ENCODE measurements at regions not wholly inside any gene's neighbourhood (a gene's known extent, or its start where the extent isn't known, plus 50 kb on each side); places are given as distances from the start of the nearest gene placed in this dataset.

DNA sequence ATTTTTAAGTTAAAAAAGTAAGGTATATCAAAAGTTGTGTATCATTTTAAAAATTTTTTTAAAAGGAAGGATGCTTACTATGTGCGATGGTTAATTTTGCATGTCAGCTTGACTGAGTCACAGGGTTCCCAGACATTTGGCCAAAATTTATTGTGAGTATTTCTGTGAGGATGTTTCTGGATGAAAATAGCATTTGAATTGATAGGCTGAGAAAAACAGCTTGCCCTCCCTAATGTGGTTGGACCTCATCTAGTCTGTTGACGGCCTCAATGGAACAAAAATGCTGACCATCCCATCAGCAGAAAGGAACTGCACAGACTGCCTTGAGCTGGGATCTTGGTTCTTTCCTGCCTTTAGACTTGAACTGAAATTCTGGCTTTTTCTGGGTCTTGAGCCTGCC, 724.5 kb downstream of the NCAM2 start:
- no peak for DNase-seq (ENCODE audit: low read depth)

- DNase-seq (ENCODE audit: low read depth) = no peak
Observed at GRCh38 chr21:21730512-21730911, 732.3 kb downstream of the NCAM2 start.

- no peak for DNase-seq (ENCODE audit: low read depth)
Observed at GRCh38 chr21:21731626-21732025, 733.4 kb downstream of the NCAM2 start.

GRCh38 chr21:21734088-21734487, 735.9 kb downstream of the NCAM2 start:
- DNase-seq (ENCODE audit: low read depth) = no peak

DNA sequence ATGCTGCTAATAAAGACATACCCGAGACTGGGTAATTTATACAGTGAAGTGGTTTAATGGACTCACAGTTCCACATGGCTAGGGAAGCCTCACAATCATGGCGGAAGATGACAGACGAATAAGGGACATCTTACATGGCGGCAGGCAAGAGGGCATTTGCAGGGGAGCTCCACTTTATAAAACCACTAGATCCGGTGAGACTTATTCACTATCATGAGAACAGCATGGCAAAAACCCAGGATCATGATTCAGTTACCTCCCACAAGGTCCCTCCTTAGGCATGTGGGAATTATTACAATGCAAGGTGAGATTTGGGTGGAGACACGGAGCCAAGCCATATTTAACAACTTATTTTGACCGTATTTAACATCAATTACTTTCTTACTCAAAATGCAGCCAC, 739.0 kb downstream of the NCAM2 start:
- no peak for DNase-seq (ENCODE audit: low read depth)

GRCh38 chr21:21740207-21740606, 742.0 kb downstream of the NCAM2 start:
- no peak for DNase-seq (ENCODE audit: low read depth)

GRCh38 chr21:21750124-21750825, 752.1 kb downstream of the NCAM2 start:
- DNase-seq (ENCODE audit: low read depth) = no peak

GRCh38 chr21:21751286-21751685, 753.1 kb downstream of the NCAM2 start:
- DNase-seq (ENCODE audit: low read depth) = no peak

DNA sequence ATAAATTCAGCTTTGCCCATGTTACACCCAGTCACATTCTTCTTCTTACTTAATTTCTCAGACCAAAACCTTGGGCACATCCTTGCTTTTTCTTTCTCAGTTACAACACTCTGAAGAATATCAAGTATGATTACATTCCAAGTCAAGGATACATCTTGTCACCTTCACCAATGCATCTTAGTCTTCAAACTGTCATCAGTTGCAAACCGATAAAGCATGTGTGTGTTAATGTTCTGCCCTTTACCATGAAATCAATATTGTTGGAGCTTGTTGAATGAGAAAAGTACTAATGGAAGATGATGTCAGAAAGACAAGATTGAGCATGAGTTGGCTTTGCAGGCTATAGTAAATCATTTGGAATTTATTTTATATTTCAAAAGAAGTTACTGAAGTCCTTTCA, 764.6 kb downstream of the NCAM2 start:
- DNase-seq (ENCODE audit: low read depth) = no peak

GRCh38 chr21:21764281-21764680, 766.1 kb downstream of the NCAM2 start:
- DNase-seq (ENCODE audit: low read depth) = no peak

DNA sequence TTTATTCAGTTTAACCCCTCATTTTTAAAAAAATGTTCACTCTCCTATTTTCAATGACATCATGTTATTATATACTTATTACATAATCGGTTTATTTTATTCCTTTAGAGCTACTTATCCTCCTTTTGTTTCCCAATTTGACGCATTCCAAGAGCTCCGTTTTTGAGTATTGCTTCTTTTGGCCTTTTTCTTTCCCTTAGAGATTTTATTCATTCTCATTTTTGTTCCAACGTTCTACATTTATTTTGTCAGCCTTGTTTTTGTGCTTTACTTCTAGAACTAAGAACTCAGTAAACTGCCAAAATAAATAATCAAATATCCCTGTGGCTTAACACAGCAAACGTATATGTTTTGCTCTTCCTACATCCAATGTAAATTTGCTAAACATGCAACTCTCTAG, 769.1 kb downstream of the NCAM2 start:
- DNase-seq (ENCODE audit: low read depth) = no peak

GRCh38 chr21:21788591-21788990, 790.4 kb downstream of the NCAM2 start:
- DNase-seq (ENCODE audit: low read depth) = no peak

- no peak for DNase-seq (ENCODE audit: low read depth)
Observed at GRCh38 chr21:21801921-21802320, 803.7 kb downstream of the NCAM2 start.

GRCh38 chr21:21806711-21807597, 808.7 kb downstream of the NCAM2 start:
- no peak for DNase-seq (ENCODE audit: low read depth)

- no peak for DNase-seq (ENCODE audit: low read depth)
Observed at GRCh38 chr21:21807598-21807903, 809.3 kb downstream of the NCAM2 start.

GRCh38 chr21:21813289-21813688, 815.1 kb downstream of the NCAM2 start:
- DNase-seq (ENCODE audit: low read depth) = no peak

GRCh38 chr21:21813934-21814333, 815.7 kb downstream of the NCAM2 start:
- no peak for DNase-seq (ENCODE audit: low read depth)

GRCh38 chr21:21816778-21817177, 818.6 kb downstream of the NCAM2 start:
- DNase-seq (ENCODE audit: low read depth) = no peak

- no peak for DNase-seq (ENCODE audit: low read depth)
Observed at GRCh38 chr21:21818898-21819297, 820.7 kb downstream of the NCAM2 start.

DNA sequence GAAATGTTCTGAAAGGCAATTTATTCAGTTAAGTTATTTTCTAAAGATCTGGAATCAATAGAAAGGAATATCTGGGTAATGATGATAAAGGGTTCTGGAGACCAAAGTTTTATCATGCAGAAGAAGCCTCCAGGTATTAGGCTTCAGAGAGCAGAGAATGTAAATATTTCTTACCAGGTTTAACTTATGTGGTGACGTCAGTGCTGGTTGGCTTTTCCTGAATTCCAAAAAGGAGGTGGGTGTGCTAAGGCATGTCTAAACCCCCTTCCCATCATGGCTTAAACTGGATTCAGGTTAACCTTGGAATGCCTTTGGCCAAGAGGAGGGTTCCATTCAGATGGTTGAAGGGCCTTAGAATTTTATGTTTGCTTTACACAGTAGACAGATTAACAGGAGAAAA, 829.9 kb downstream of the NCAM2 start:
- no peak for DNase-seq (ENCODE audit: low read depth)

DNA sequence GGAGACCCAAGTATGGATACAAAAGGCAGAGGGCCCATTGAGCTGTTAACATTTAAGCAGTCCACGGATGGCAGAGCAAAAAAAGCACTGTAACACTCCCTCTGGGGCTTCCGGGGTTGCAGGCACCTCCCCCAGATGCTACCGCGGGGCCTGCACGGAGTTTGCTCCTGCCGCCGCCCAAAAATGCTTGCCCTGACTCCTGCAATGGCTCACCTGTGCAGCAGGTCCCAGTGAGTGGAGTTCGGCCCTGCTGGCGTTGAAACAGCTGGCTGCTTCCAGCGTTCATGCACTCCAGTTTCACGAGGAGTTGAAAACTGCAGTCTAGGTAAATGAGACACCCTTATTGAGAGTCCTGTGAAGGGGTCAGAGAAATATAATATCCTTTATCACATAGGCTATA, 832.8 kb downstream of the NCAM2 start:
- no peak for DNase-seq (ENCODE audit: low read depth)

DNA sequence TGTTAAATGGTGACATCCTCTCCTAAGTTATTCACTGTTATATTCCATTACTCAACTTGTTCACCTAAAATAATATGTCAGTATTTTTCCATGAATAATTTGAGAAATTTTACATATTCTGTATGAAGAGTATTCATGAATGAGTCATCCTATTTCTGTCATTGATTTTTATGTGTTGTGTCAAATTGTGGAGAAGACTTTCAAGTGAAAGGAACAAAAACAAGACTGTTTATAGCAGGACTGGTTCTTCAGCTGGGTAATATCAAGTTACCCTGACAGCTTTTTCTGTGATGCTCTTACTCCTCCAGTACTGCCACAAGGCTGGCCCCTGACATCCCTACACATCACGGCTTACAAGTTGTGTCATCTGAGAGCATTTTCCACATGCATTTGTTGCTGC, 847.7 kb downstream of the NCAM2 start:
- DNase-seq (ENCODE audit: low read depth) = no peak

GRCh38 chr21:21851205-21851604, 853.0 kb downstream of the NCAM2 start:
- DNase-seq (ENCODE audit: low read depth) = no peak

DNA sequence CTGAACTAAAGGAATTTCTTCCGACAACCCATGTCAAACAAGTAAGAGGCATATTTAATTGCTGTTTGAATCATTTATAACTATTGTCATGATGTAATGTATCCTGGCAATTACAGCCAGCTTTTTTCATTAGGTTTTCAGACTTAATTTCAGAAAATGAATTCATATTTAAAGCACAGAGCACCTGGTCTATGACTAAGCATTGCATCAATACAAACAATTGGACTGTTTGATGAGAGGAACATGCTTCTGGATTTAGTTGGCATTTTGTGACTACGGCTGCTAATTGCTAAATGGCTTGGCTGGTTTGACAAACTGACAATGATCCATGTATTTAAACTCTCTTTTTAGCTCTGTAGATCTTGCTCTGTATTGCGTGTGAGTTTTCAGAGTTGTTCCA, 853.4 kb downstream of the NCAM2 start:
- no peak for DNase-seq (ENCODE audit: low read depth)
